AG04450 (cell line): ENCODE measurements at regions not wholly inside any gene's neighbourhood (a gene's known extent, or its start where the extent isn't known, plus 50 kb on each side); places are given as distances from the start of the nearest gene placed in this dataset.

Experiments used
- CTCF ChIA-PET: fragments of 300-600, 350-600 bp; formaldehyde crosslinking; extraction: SDS; loops from one replicate; lab custom pipeline; 2022; ENCODE audit warnings: antibody characterized with exemption, inconsistent platforms; lab: Charles Lee
- POLR2A ChIA-PET: fragments of 350-600 bp; formaldehyde crosslinking; extraction: SDS; loops from one replicate; lab custom pipeline; 2021; ENCODE audit warnings: antibody characterized with exemption, inconsistent platforms; lab: Yijun Ruan, JAX
- DNase-seq: peaks from one replicate; pipeline ENCODE4 v3.0.0-alpha.2; 2011; ENCODE audit warnings: low read depth, low spot score
- H3K27ac ChIP-seq: one replicate; pipeline ENCODE4 v1.5.1; 2012; ENCODE audit warnings: low read depth, low read length, control low read depth
- H3K27me3 ChIP-seq: one replicate; pipeline ENCODE4 v1.6.0; 2012; ENCODE audit warnings: low read length; ENCODE audit not compliant: control insufficient read depth, insufficient read depth
- H3K4me3 ChIP-seq: 2 replicates; pipeline ENCODE4 v1.5.1; 2011; ENCODE audit warnings: mild to moderate bottlenecking, low read depth, low read length, control low read depth
- H3K9me3 ChIP-seq: 2 replicates; pipeline ENCODE4 v1.5.1; 2012; ENCODE audit warnings: low read length; ENCODE audit not compliant: control insufficient read depth, insufficient read depth
- CTCF ChIP-seq: IDR thresholded peaks from 2 replicates; pipeline ENCODE4 v1.5.1; 2011; ENCODE audit warnings: low read depth, low read length, control low read depth, inconsistent platforms

GRCh38 chr4:42347076-42347475 lies 50.2 kb upstream of the SHISA3 start:
- CTCF ChIA-PET: interaction anchor here (1.9 kb wide), 1 partner anchor 172 kb away, joined by 5 read pairs; no protein-coding TSS in a partner anchor
- POLR2A ChIA-PET: no interaction called here
- no peak for DNase-seq
- Histone ChIP-seq H3K4me3 (no peak overlapping the region), H3K9me3 (peaks cover 9% of the 10 kb centered on the region; the same call in 1 of the 2 replicates), H3K27ac (no peak overlapping the region), H3K27me3 (no peaks in the 10 kb centered on the region)
- no peak for TF ChIP-seq CTCF
